GM12878 (cell line): ENCODE measurements at regions not wholly inside any gene's neighbourhood (a gene's known extent, or its start where the extent isn't known, plus 50 kb on each side); places are given as distances from the start of the nearest gene placed in this dataset.

ENCODE experiments used
- ATAC-seq: fragments of 200-7000 bp; cut with Tn5 transposase; 3 replicates; pipeline ENCODE4 v1.9.1; 2020; ENCODE audit warnings: mild to moderate bottlenecking, moderate library complexity
- BruUV-seq: library from RNA; stranded (reverse); fragments of 400-500 nt; replicated peaks from 2 replicates; lab custom pipeline; 2021; lab: Mats Ljungman, UMichigan
- CTCF ChIA-PET: fragments of 300-600 bp; sonication (Branson Sonifier 250); formaldehyde crosslinking; extraction: SDS; loops from one replicate; lab custom pipeline; 2021; ENCODE audit warnings: inconsistent platforms; lab: Yijun Ruan, JAX
- POLR2A ChIA-PET: fragments of 350-600 bp; formaldehyde crosslinking; extraction: SDS; loops from one replicate; lab custom pipeline; 2021; ENCODE audit warnings: inconsistent platforms; lab: Charles Lee
- RAD21 ChIA-PET: fragments of 300-600 bp; sonication (Branson Sonifier 250); formaldehyde crosslinking; loops from one replicate; lab custom pipeline; 2023; ENCODE audit warnings: antibody characterized with exemption; ENCODE audit not compliant: unreplicated experiment; lab: Charles Lee
- SMC1A ChIA-PET: fragments of 300-600 bp; sonication (Branson Sonifier 250); formaldehyde crosslinking; loops from one replicate; lab custom pipeline; 2023; ENCODE audit not compliant: unreplicated experiment, uncharacterized antibody; lab: Charles Lee
- DNase-seq: peaks from one replicate; pipeline ENCODE4 v3.0.0-alpha.2; 2011; ENCODE audit warnings: low read depth, low spot score
- FAIRE-seq: peaks from 3 replicates; lab custom pipeline; 2011; peaks lifted over from hg19 to GRCh38; lab: Jason Lieb, UNC
- H2AFZ ChIP-seq: 2 replicates; pipeline ENCODE4 v1.6.0; 2011; ENCODE audit warnings: low read depth, low read length, control low read depth; ENCODE audit not compliant: control insufficient read depth
- H3K27ac ChIP-seq: 2 replicates; pipeline ENCODE4 v1.5.1; 2011; ENCODE audit warnings: control low read depth; ENCODE audit not compliant: control insufficient read depth, insufficient read depth
- H3K27me3 ChIP-seq, 2 experiments: replicated peaks in 1 of 2; 2 replicates each; pipeline versions ENCODE4 v1.6.0 to v1.6.1; 2011; ENCODE audit warnings: low read length in 1 of 2; ENCODE audit not compliant: control insufficient read depth in 2 of 2, insufficient read depth in 2 of 2
- H3K36me3 ChIP-seq, 2 experiments: 2 replicates each; pipeline ENCODE4 v1.5.1; 2011; ENCODE audit warnings: low read length in 1 of 2; ENCODE audit not compliant: control insufficient read depth in 2 of 2, insufficient read depth in 2 of 2
- H3K4me1 ChIP-seq: 2 replicates; pipeline ENCODE4 v1.6.1; 2011; ENCODE audit warnings: mild to moderate bottlenecking, low read length, moderate library complexity, mixed read lengths; ENCODE audit not compliant: control insufficient read depth, insufficient read depth
- H3K4me2 ChIP-seq: 2 replicates; pipeline ENCODE4 v1.6.0; 2011; ENCODE audit warnings: control low read depth; ENCODE audit not compliant: control insufficient read depth, insufficient read depth
- H3K4me3 ChIP-seq: fragments of 200-600 bp; sonication (generic); 2 replicates; pipeline ENCODE4 v1.5.1; 2016
- H3K79me2 ChIP-seq: 2 replicates; pipeline ENCODE4 v1.6.0; 2011; ENCODE audit warnings: low read length; ENCODE audit not compliant: control insufficient read depth, insufficient read depth
- H3K9ac ChIP-seq: 2 replicates; pipeline ENCODE4 v1.8.0; 2011; ENCODE audit warnings: low read length, control low read depth, mixed read lengths; ENCODE audit not compliant: control insufficient read depth, insufficient read depth
- H3K9me3 ChIP-seq: replicated peaks from 3 replicates; pipeline ENCODE4 v1.5.1; 2011; ENCODE audit warnings: mild to moderate bottlenecking, low read length; ENCODE audit not compliant: control insufficient read depth, insufficient read depth
- H4K20me1 ChIP-seq: 2 replicates; pipeline ENCODE4 v1.6.0; 2011; ENCODE audit not compliant: control insufficient read depth, insufficient read depth
- CHD2 ChIP-seq: IDR thresholded peaks from 2 replicates; pipeline ENCODE4 v1.6.1; 2011; ENCODE audit warnings: low read depth, low read length, improper control_type of control experiment, borderline replicate concordance
- E2F4 ChIP-seq: IDR thresholded peaks from 2 replicates; pipeline ENCODE4 v1.6.1; 2012; ENCODE audit warnings: low read depth, low read length, improper control_type of control experiment
- NFIC ChIP-seq: IDR thresholded peaks from 2 replicates; pipeline ENCODE4 v1.6.1; 2012; ENCODE audit warnings: low read depth, mild to moderate bottlenecking, inconsistent platforms, low read length, moderate library complexity
- RAD21 ChIP-seq: IDR thresholded peaks from 2 replicates; pipeline ENCODE4 v1.6.1; 2011; ENCODE audit warnings: mild to moderate bottlenecking, low read depth, low read length, moderate library complexity; ENCODE audit not compliant: insufficient read depth
- SREBF2 ChIP-seq: IDR thresholded peaks from 2 replicates; pipeline ENCODE4 v1.6.1; 2012; ENCODE audit warnings: mild to moderate bottlenecking, low read length
- SUZ12 ChIP-seq: fragments of 200-600 bp; sonication (generic); IDR thresholded peaks from one replicate; pipeline ENCODE4 v1.6.1; 2018; ENCODE audit warnings: antibody characterized with exemption, mild to moderate bottlenecking; ENCODE audit not compliant: unreplicated experiment
- WRNIP1 ChIP-seq: IDR thresholded peaks from 2 replicates; pipeline ENCODE4 v1.6.1; 2011; ENCODE audit warnings: low read depth, low read length, improper control_type of control experiment, borderline replicate concordance
- ZNF274 ChIP-seq: IDR thresholded peaks from one replicate; pipeline ENCODE4 v1.8.0; 2011; ENCODE audit not compliant: insufficient read length, insufficient read depth
- ZZZ3 ChIP-seq: IDR thresholded peaks from 2 replicates; pipeline ENCODE4 v1.6.1; 2011; ENCODE audit warnings: low read depth; ENCODE audit not compliant: control insufficient read depth, insufficient read length
- WGBS: methylation state at CpG from one replicate; pipeline ENCODE4 v1.1.6; 2016; ENCODE audit warnings: low lambda C conversion rate; ENCODE audit not compliant: insufficient replicate concordance, insufficient coverage; ENCODE audit errors: missing lambda C conversion rate; 5-methylcytosine and 5-hydroxymethylcytosine counted together
- in situ Hi-C: fragments of 300-500 bp; cut with MboI; formaldehyde crosslinking; loops from 9 replicates; pipeline ENCODE4 v1.14.3; 2018; ENCODE audit warnings: mixed read lengths
- intact Hi-C: fragments of 100-400 bp; cut with micrococcal nuclease; formaldehyde crosslinking; loops from one replicate; pipeline ENCODE4 v1.14.2; 2022; ENCODE audit not compliant: unreplicated experiment

- in situ Hi-C loops, result no loop called here
- H3K4me1 ChIP-seq, result no peaks in the 10 kb centered on the region
- intact Hi-C loops, result no loop called here
- TF ChIP-seq NFIC, result no peak
- no peak for TF ChIP-seq SREBF2
- TF ChIP-seq ZZZ3, result no peak
- no peak for TF ChIP-seq SUZ12
- no peak for TF ChIP-seq E2F4
- TF ChIP-seq RAD21, result no peak
- no peak for TF ChIP-seq CHD2
- TF ChIP-seq WRNIP1, result no peak
- TF ChIP-seq, all 136 proteins: peak for 0
- CTCF ChIA-PET, result no interaction called here
- no peak overlapping the region for H3K27ac ChIP-seq
- POLR2A ChIA-PET, result no interaction called here
- H4K20me1 ChIP-seq, result no peaks in the 10 kb centered on the region
- H3K36me3 ChIP-seq, result no peaks in the 10 kb centered on the region
- H3K9ac ChIP-seq, result no peak overlapping the region
- H3K4me3 ChIP-seq, result no peak overlapping the region
- H3K9me3 ChIP-seq, result no peaks in the 10 kb centered on the region
- no TSS peak for BruUV-seq
- FAIRE-seq (no peak), DNase-seq (no peak), ATAC-seq (no peak)
- 0% methylated on average over 1 of the region's 1 CpG for WGBS
- H2AFZ ChIP-seq, result no peak overlapping the region
- no peak overlapping the region for H3K4me2 ChIP-seq
- RAD21 ChIA-PET, result no interaction called here
- H3K79me2 ChIP-seq, result no peaks in the 10 kb centered on the region
- SMC1A ChIA-PET, result no interaction called here
- no peaks in the 10 kb centered on the region for H3K27me3 ChIP-seq
These were observed 487.8 kb downstream of the KCTD12 start for GRCh38 chr13:76398425-76398824.

- Histone ChIP-seq H3K4me3 (no peak overlapping the region), H3K27me3 (no peaks in the 10 kb centered on the region), H3K4me2 (no peak overlapping the region), H3K36me3 (no peaks in the 10 kb centered on the region), H3K4me1 (no peaks in the 10 kb centered on the region), H3K27ac (no peak overlapping the region), H3K79me2 (no peaks in the 10 kb centered on the region), H2AFZ (no peak overlapping the region), H3K9me3 (no peaks in the 10 kb centered on the region), H3K9ac (no peak overlapping the region), H4K20me1 (no peaks in the 10 kb centered on the region)
- in situ Hi-C loops (no loop called here), intact Hi-C loops (no loop called here)
- ChIA-PET CTCF (interaction anchor here (0.7 to 0.8 kb wide), 2 partner anchors 9 kb away, joined by 3 read pairs; no protein-coding TSS in a partner anchor), POLR2A (no interaction called here), RAD21 (no interaction called here), SMC1A (no interaction called here)
- BruUV-seq, result no TSS peak
- no peak for DNase-seq
- no peak for ATAC-seq
- no peak for TF ChIP-seq ZNF274
- 29% methylated on average over 3 of the region's 3 CpGs for WGBS
- FAIRE-seq, result no peak
These were observed 488.8 kb downstream of the KCTD12 start for GRCh38 chr13:76397413-76397812.
